A673 (cell line): ENCODE measurements at regions not wholly inside any gene's neighbourhood (a gene's known extent, or its start where the extent isn't known, plus 50 kb on each side); places are given as distances from the start of the nearest gene placed in this dataset.

Experiments used
- BruUV-seq: library from RNA; stranded (reverse); fragments of 400-500 nt; replicated peaks from 2 replicates; lab custom pipeline; 2021; lab: Mats Ljungman, UMichigan
- CTCF ChIA-PET: fragments of 300-600 bp; sonication (Branson Sonifier 250); formaldehyde crosslinking; loops from one replicate; lab custom pipeline; 2022; ENCODE audit warnings: antibody characterized with exemption; lab: Charles Lee
- POLR2A ChIA-PET: fragments of 300-600 bp; sonication (Branson Sonifier 250); formaldehyde crosslinking; loops from one replicate; lab custom pipeline; 2022; ENCODE audit warnings: antibody characterized with exemption; ENCODE audit not compliant: low non-redundant PET; lab: Charles Lee
- DNase-seq: peaks from one replicate; pipeline ENCODE4 v3.0.0-alpha.2; 2015; ENCODE audit warnings: low spot score
- H3K27ac ChIP-seq: fragments of 200-600 bp; sonication (generic); 2 replicates; pipeline ENCODE4 v1.5.1; 2016; ENCODE audit warnings: mixed run types, low read depth, mild to moderate bottlenecking, mixed read lengths, antibody characterized with exemption, low read length; ENCODE audit not compliant: poor library complexity, severe bottlenecking
- H3K27me3 ChIP-seq: fragments of 200-600 bp; sonication (generic); replicated peaks from 2 replicates; pipeline ENCODE4 v1.6.1; 2017; ENCODE audit warnings: mixed run types, low read depth, mild to moderate bottlenecking, mixed read lengths, antibody characterized with exemption, low read length; ENCODE audit not compliant: insufficient read depth, poor library complexity
- H3K36me3 ChIP-seq: fragments of 200-600 bp; sonication (generic); 2 replicates; pipeline ENCODE4 v1.6.1; 2016; ENCODE audit warnings: mixed run types, mild to moderate bottlenecking, mixed read lengths, antibody characterized with exemption, low read length; ENCODE audit not compliant: insufficient read depth, poor library complexity, severe bottlenecking
- H3K4me1 ChIP-seq: fragments of 200-600 bp; sonication (generic); 2 replicates; pipeline ENCODE4 v1.6.1; 2017; ENCODE audit warnings: mixed run types, mild to moderate bottlenecking, mixed read lengths, antibody characterized with exemption, low read length; ENCODE audit not compliant: insufficient read depth, poor library complexity, severe bottlenecking
- H3K4me3 ChIP-seq: fragments of 200-600 bp; sonication (generic); 2 replicates; pipeline ENCODE4 v1.5.1; 2016; ENCODE audit warnings: low read depth, mixed run types, mild to moderate bottlenecking, mixed read lengths, low read length; ENCODE audit not compliant: poor library complexity, severe bottlenecking
- H3K9me3 ChIP-seq: fragments of 200-600 bp; sonication (generic); 2 replicates; pipeline ENCODE4 v1.6.1; 2016; ENCODE audit warnings: mixed run types, low read depth, mild to moderate bottlenecking, mixed read lengths, antibody characterized with exemption, low read length; ENCODE audit not compliant: poor library complexity, severe bottlenecking
- EZH2 ChIP-seq: fragments of 200-600 bp; sonication (generic); IDR thresholded peaks from 2 replicates; pipeline ENCODE4 v1.6.1; 2017; ENCODE audit warnings: borderline replicate concordance, low read depth, mild to moderate bottlenecking, mixed read lengths, antibody characterized with exemption, low read length; ENCODE audit not compliant: poor library complexity, severe bottlenecking
- intact Hi-C: fragments of 100-400 bp; cut with micrococcal nuclease; formaldehyde crosslinking; loops from one replicate; pipeline ENCODE4 v1.10.0; 2022; ENCODE audit not compliant: unreplicated experiment
- TF ChIP-seq, protein P1 (sequence below): fragments of 300-800, 200-600 bp; sonication (generic); conservative IDR thresholded peaks from 2 replicates; pipeline ENCODE4 v1.5.1; 2017; ENCODE audit warnings: low read depth, mild to moderate bottlenecking, antibody characterized with exemption, low read length, moderate library complexity, mixed read lengths

DNA sequence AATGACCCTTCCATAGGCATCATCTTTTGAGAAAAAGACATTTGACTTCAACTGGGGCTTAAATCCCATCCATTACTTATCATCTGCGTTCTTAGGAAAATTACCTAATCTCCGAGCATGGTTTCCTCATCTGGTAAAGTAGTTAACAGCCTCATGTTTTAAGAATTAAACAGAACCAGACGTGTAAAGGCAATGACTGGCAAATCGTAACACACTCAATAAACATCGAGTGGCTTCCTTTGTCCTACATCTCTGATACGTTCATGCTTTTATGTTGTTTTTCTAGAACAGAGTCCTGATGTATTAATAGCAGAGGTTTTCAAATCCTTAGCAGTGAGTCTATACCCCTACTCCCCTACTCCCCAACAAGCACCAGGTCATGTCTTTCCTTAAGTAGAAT, 189.7 kb upstream of the RGS6 start:
- POLR2A ChIA-PET: no interaction called here
- intact Hi-C loops: no loop called here
- Histone ChIP-seq H3K27ac (no peak overlapping the region), H3K36me3 (peaks cover 8% of the 10 kb centered on the region), H3K9me3 (no peaks in the 10 kb centered on the region), H3K4me3 (no peak overlapping the region), H3K4me1 (peaks cover 18% of the 10 kb centered on the region), H3K27me3 (no peaks in the 10 kb centered on the region)
- no peak for DNase-seq
- BruUV-seq: no TSS peak
- TF ChIP-seq EZH2: no peak
- TF ChIP-seq, protein P1, sequence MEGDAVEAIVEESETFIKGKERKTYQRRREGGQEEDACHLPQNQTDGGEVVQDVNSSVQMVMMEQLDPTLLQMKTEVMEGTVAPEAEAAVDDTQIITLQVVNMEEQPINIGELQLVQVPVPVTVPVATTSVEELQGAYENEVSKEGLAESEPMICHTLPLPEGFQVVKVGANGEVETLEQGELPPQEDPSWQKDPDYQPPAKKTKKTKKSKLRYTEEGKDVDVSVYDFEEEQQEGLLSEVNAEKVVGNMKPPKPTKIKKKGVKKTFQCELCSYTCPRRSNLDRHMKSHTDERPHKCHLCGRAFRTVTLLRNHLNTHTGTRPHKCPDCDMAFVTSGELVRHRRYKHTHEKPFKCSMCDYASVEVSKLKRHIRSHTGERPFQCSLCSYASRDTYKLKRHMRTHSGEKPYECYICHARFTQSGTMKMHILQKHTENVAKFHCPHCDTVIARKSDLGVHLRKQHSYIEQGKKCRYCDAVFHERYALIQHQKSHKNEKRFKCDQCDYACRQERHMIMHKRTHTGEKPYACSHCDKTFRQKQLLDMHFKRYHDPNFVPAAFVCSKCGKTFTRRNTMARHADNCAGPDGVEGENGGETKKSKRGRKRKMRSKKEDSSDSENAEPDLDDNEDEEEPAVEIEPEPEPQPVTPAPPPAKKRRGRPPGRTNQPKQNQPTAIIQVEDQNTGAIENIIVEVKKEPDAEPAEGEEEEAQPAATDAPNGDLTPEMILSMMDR: no peak
- CTCF ChIA-PET: interaction anchor here (1.1 kb wide), 1 partner anchor 11 kb away, joined by 4 read pairs; no protein-coding TSS in a partner anchor

DNA sequence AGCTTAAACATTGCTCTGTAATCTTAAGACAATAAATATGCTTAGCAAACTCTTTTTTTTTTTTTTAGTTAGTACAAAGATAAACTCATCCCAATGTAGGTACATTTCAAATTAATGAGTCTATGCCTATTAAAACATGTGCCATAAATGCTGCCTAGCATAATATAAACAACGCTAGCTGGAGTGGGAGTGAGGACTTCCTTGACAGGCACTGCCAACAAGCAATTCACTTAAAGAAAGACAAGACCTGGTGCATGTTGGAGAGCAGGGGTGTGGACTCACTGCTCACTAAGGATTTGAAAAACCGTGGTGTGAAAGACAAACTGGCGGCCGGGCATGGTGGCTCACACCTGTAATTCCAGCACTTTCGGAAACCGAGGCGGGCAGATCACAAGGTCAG, 187.2 kb upstream of the RGS6 start:
- peaks cover 10% of the 10 kb centered on the region for H3K9me3 ChIP-seq
- ChIA-PET POLR2A (interaction anchor here (0.9 kb wide), 1 partner anchor 641 kb away, joined by 8 read pairs; no protein-coding TSS in a partner anchor), CTCF (no interaction called here)
- BruUV-seq: no TSS peak
- TF ChIP-seq, protein P1: no peak
- TF ChIP-seq EZH2: no peak
- no peak overlapping the region for H3K27ac ChIP-seq
- no peak for DNase-seq
- peaks cover 2% of the 10 kb centered on the region for H3K4me1 ChIP-seq
- H3K4me3 ChIP-seq: no peak overlapping the region
- intact Hi-C loops: no loop called here
- H3K27me3 ChIP-seq: no peaks in the 10 kb centered on the region
- no peaks in the 10 kb centered on the region for H3K36me3 ChIP-seq

DNA sequence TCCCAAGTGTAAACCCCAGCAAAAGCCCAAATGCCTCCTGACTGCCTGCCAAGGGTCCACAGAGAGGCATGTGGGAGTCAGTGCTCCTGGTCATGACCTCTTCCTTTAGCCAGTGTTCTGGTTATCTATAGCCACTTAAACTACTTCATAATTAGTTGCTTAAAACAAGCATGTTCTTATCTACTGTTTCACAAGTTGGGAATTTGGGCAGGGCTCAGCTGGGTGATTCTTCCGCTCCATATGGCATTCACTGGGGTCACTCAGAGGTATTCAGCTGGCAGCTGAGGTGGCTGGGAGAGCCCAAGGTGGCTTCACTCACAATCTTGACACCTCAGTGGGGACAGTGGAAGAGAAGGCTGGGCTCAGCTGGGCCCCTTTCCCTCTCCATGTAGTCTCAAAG, 184.0 kb upstream of the RGS6 start:
- TF ChIP-seq EZH2: no peak
- TF ChIP-seq, protein P1: no peak
- H3K36me3 ChIP-seq: no peaks in the 10 kb centered on the region
- DNase-seq: no peak
- no peak overlapping the region for H3K27ac ChIP-seq
- no peaks in the 10 kb centered on the region for H3K4me1 ChIP-seq
- H3K9me3 ChIP-seq: peaks cover 10% of the 10 kb centered on the region
- H3K4me3 ChIP-seq: no peak overlapping the region
- POLR2A ChIA-PET: no interaction called here
- no TSS peak for BruUV-seq
- intact Hi-C loops: no loop called here
- no peaks in the 10 kb centered on the region for H3K27me3 ChIP-seq
- CTCF ChIA-PET: no interaction called here
